T-helper 22 cell (primary cell): ENCODE measurements at regions not wholly inside any gene's neighbourhood (a gene's known extent, or its start where the extent isn't known, plus 50 kb on each side); places are given as distances from the start of the nearest gene placed in this dataset.

Experiments
- DNase-seq: peaks from one replicate; pipeline ENCODE4 v3.0.0-alpha.2; 2020; ENCODE audit warnings: low read depth

DNA sequence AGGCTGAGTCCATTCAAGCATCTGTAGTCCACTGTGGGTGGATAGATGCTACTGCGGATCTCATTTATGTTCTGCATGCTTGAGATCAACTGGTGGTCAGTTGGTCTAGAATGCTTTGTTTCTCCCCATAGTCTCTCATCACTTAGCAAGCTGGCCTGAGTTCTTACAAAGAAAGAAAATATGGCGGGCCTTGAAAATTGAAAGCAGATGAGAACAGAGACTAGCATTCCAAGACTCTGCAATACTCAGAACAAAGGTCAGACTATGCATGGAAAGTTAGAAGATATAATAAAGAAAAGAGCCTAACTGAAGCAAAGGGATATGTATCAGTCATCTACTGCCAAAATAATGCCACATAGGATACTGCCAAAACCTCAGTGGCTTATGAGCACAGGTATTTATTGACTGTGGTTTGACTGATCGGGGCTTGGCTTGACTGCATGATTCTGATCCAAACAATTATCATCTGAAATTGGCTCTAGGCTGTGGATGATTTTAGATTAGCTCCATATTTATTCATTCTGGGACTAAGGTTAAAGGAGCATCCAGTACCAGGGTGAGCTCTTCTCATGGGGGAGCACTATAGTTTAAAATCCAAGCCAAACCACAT, 258.9 kb downstream of the TAF11L14 start:
- DNase-seq: no peak

DNA sequence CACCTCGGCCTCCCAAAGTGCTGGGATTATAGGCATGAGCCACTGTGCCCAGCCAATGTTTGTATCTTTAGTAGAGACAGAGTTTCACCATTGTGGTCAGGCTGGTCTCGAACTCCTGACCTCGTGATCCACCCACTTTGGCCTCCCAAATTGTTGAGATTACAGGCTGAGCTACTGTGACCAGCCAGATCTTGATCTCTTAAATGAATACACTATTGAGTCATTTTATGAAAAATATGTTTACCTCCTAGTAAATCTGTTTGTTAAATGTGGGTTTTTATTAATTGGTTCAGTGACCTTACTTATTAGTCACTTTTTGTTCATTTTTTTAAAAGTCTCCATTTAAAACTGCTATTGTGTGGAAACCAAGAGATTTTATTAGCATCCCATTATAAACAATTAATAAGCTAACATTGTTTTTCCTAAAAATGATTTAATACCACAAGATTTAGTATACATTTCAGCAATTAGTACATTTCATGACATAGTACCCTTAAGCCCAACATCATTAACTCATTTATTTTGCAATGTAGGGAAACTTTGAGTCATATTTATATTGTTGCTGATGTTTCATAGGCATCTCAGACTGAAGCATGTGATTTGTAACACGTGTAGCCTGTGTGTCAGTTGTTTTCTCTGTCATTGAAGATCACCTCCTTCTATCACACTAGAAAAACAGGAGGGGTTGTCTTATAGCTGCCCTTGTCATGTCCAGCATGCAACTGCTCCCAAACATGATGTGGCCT, 261.2 kb downstream of the TAF11L14 start:
- DNase-seq: no peak

DNA sequence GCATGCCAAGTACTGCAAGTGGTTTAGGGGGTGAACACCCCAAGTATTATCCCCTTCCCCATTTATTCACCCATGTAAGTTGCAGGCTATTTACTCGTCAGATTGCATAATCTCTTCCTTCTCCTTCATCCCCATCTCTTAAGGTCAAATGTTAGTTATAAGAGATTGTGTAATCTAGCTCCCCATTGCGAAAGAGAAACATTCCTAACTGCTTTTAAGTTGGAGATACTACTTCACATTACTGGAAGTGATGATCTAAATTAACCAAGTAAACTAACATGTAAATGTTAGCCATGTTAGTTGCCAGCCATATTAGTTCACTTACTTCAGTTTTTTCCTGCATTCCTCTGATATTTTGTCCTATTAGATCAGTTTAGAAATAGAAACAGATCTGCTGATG, 262.3 kb downstream of the TAF11L14 start:
- no peak for DNase-seq

DNA sequence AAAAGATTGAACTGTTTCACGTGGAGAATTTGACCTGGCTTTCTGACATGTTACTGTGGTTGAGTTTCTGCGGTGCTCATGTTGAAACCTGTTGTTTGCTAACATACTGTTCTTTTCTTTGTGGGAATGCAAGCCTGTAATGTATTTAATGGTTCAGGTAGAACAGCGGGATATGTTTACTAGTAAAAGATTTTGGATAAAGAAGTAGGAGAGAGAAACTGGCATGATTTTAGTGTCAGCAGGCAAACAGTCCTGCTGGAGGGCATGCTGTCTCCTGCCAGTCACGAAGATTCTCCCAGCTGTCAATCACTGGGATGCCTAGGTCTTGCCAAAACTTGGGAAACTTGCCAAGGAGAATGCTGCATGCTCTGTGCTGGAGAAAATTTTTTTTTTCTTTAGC, 263.5 kb downstream of the TAF11L14 start:
- DNase-seq: no peak

DNA sequence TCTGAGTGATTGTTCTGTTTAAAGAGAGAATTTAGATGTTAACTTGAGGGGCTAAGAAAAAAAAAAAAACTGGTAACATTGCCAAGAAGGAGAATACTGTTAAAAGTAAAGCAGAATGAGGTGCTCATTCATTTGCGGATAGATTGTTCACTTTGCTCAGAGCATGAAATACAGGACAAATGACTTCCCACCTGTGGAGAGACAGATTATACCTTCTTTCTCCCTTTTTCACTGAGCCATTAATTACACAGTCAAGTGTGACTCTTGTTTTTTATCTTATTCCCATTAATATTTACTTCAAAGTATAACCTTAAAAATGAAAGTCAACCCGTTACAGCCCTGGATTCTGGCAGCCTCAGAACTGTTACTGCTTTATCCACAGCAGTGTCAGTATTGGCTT, 264.5 kb downstream of the TAF11L14 start:
- DNase-seq: no peak

DNA sequence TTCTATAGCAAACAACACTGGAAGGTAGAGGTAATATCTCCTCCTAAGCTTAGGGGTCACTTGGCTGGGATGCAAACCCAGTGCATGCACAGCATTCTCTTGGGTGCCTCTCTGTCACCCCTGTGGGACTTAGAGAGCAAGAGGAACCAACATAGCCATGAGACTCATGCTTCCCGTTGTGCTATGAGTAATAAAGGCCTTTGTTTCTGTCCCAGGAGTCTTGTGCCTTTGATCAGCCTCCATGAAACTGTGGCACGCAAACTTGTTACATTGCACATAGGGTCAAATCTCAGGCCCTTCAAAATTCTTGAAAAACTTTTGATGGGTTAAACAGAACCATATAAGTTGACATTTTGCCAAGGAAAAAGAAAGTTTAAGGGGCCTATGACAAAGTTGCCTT, 272.8 kb downstream of the TAF11L14 start:
- DNase-seq: no peak

DNA sequence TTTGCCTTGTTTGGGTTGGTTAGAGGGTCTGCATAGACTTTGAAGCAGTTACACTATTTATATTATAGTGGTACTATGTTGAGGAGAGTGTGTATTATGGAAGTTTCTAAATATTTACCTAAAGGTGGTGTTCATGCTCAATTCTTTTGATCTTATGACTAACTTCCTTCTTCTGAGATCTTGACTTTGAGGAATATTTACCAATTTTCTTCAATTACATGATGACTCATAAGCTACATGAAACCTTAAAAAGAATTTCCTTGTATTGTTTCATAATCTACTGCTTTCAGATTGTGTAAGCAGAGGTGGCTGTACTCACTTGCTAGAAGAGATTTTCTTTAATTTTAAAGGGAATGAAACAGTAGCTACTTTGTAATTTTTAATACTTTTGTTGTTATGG, 276.1 kb downstream of the TAF11L14 start:
- DNase-seq: no peak

DNA sequence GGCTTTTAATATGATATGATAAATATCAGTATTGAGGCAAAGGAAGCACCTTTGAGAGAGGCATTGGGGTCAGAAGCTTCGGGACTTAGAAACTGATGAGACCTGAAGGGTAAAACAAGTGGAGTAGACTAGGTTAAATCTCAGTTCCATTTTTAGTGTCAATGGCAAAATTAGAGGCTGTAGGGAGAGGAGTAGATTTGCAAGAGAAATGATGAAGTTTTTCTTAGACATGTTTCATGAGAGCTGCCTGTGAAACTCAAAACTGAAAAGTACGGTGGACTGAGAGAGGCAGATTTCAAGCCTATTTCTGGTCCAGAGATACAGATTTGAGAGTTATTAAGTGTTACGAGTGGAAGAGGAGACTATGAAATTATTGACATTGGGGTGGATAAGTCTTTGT, 278.5 kb downstream of the TAF11L14 start:
- DNase-seq: no peak

DNA sequence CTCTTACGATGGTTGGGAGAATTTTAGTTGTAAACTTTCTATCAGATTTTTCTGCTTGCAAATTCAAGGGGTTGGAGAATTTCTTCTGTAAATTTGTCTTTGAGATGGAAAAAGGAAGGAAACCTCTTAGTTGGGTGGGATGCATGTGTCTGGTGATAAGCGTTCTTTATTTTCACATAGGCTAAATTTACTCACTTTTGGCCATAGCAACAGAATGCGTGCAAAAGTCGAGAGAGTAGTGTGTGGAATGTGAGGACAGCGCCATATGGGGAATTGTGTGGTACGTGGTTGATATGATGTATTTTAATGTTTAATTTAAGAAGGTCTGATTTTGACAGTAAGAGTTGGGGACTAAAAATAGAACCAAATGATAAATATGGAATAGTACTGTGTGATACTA, 282.2 kb downstream of the TAF11L14 start:
- DNase-seq: no peak

DNA sequence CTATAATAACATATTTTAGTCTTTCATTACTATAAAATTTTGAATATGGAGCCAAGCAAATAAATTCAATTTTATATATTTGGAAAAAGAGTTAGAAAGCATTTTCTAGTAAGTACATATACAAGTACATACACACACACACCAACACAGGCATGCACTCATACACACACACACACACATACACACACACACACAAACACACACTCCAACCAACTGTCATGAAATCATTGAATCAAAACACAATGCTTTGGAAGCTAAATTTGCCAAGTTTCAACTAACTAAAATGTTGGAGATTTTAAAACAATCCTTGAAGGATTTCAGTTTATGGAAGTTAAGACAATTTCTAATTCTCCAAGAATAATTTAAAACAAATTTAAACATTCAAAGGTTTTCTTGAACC, 283.2 kb downstream of the TAF11L14 start:
- no peak for DNase-seq

DNA sequence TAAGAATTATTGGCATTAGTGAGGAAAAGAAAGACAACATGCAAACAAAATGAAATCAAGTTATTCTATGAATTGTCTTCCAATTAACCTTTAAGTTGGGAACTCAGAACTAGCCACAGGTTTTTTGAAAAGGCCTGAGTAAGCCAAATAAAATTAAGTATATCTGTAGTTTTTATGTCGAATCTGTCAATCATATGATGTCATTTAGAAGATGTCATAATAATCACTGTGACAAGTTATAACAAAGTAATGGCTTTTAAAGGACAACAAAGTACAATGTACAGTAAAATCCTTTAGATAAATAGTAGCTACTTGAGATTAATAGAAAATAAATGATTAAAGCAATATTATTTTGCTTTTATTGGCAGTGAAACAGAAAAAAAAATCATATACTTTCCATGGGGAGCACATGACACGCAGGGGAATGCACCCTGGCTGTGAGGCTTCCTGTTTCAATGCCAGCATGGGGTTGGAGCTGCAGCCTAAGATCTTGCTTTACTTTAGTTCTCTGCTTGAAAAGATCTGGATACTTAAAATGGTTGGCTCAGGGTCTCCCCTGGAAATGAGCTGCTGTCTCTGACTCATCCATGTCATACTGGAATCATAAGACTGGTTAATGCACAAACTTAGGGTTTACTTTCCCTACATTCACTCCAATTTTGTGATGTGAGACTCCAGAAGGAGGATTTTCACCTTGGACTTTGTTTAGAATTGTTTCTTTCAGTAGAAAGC, 284.3 kb downstream of the TAF11L14 start:
- DNase-seq: no peak

DNA sequence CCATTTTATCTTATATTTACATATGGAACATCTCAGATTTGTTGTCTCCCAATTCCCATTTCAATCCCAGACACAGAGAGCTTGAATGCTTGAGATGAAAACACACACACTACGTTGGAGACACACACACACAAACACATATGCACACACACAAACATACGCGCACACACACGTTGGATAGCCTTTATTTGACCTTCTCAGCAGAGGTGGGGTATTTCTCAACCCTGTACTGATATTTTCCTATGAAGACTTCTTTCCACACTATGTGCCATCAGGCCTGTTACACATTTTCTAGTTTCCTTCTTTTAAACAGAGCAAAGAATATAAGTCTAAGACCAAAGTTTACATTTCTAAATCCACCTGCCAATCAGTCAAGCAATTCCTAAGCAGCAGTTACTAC, 291.0 kb downstream of the TAF11L14 start:
- no peak for DNase-seq

DNA sequence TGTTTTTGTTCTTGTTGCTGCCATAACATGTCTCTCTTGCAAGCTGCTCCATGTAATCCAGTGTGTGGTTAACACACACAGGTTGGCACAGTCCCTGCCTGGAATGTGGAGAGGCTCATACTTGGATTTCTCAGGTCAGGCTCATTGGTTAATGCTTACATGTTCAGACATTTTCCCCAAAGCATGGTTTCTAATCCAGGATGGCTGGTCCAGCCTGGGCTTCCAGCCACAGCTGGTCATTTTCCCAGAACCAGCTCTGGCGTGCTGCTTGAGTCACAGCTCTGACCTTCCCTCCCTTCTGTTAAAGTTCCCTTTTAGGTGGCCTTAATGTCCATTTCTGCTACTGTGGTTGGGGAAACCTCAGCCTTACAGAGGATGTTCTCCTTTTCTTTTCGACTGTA, 294.3 kb downstream of the TAF11L14 start:
- no peak for DNase-seq

DNA sequence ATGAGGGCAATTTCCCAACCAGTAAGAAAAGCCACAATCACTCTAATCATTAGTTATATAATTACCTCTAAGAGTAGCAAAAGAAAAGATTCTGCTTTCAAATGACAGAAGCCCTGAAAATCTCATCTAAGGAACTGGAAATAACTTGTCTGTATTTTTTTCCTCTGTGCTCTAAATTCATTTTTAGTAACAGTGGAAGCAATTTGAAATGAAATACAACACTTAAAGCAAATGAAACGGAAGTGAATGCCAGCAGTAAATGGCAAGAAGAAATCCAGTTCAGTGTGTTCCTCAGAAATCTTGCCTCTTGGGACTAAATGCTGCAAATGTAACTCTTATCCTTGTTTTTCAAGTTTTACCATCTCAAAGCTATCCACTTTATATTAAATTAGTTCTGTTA, 294.9 kb downstream of the TAF11L14 start:
- no peak for DNase-seq

DNA sequence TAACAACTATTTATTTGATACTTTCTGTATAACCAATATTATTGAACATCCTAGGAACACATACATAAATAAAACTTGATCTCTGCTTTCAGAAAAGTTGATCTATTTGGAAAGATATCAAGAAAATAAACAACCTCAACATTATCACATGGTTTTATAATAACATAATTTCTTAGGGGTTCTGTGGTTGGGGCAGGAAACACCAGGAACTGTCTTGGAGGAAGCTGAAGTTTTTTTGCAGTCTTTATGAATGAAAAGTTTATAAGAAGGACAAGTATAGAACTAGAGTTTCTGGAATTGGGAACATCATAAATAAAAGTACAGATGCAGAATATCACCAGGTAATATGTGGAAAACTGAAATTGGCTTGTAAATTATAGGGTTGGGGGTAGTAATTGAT, 296.1 kb downstream of the TAF11L14 start:
- DNase-seq: no peak

DNA sequence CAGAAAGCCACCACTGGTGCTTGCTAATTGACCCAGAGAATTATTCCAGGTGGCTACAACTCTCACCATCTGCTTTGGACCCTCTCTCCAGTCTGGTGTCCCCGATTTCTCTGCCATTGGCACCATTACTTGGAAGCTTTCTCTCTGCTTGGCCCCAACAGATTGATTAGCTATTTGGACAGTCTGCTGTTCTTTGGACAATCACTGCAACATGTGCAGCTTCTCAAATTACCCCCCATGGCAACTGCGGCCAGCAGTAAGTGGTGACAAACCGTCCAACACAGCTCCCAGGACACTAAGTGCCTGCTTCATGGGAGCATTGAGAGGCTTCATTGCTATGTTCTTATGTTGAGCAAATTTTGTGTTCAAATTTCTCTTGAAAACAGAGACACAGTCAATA, 309.8 kb downstream of the TAF11L14 start:
- no peak for DNase-seq

DNA sequence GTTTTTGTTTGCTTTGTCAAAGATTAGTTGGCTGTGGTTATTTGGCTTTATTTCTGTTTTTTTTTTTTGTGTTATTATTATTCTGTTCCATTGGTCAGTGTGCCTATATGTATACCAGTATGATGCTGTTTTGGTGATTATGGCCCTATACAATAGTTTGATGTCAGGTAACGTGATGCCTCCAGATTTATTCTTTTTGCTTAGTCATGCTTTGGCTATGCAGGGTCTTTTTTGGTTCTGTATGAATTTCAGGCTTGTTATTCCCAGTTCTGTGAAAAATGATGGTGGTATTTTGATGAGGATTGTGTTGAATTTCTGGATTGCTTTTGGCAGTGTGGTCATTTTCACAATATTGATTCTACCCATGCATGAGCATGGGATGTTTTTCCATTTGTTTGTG, 312.8 kb downstream of the TAF11L14 start:
- DNase-seq: no peak

DNA sequence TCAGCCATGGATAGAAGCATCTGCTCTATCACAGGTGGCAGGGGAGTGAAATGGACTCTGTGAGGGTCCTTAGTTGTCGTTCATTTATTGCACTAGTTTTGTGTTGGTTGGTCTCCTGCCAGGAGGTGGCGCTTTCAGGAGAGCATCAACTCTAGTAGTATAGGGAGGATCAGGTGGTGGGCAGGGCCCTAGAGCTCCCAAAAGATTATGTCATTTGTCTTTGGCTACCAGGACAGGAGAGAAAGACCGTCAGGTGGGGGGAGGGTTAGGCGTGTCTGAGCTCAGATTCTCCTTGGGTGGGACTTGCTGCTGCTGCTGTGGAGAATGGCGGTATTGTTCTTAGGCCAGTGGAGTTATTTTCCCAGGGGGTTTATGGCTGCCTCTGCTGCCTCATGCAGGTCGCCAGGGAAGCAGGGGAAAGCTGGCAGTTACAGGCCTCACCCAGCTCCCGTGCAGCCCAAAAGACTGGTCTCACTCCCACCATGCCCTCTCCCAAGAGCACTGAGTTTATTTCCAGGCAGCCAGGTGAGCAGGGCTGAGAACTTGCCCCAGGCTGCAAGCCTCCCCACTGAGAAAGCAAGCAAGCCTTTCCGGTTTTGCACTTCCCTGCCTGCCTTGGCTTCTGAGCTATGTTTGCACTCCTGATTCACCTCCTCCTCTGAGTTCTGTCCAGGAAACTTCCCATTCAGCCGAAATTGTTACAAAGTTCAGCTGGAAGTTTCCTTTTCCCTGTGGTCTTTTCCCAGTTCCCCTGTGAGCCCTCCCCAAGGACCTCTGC, 317.3 kb downstream of the TAF11L14 start:
- no peak for DNase-seq

DNA sequence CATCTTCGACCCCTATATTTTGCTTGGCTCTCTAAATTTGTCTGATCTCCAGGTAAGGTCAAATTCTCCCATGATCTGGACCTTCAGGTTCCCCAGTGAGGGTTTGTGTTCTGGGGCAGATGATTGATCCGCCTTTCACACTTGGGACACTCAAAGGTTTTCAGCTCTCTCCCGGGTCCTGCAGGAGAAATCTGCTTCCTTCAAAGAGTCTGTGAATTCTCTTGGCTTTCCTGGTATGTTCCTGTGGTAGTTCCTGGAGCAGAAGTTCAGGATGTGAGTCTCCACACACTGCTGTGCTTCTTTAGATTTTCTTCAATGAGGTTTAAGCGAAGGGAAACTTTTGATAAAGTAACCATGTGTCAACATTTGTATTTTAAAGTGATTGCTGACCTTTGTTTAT, 318.0 kb downstream of the TAF11L14 start:
- no peak for DNase-seq

DNA sequence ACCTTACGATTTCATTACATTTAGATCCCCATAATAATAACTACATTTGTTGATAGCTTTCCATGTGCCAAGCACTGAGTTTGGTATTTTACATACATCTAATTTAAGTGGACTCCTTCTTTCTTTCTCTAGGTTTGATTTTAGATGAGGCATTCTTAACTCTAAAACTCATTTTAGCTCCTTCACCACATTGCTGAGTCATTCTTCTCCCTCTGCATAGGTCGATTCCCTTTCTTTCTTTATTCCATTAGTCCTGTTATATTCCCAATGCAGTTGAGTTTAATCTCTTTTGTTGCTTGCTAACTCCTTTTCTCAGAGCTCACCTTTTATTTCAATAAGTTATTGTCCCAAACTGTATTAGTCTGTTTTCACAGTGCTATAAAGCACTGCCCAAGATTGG, 329.8 kb downstream of the TAF11L14 start:
- DNase-seq: no peak

DNA sequence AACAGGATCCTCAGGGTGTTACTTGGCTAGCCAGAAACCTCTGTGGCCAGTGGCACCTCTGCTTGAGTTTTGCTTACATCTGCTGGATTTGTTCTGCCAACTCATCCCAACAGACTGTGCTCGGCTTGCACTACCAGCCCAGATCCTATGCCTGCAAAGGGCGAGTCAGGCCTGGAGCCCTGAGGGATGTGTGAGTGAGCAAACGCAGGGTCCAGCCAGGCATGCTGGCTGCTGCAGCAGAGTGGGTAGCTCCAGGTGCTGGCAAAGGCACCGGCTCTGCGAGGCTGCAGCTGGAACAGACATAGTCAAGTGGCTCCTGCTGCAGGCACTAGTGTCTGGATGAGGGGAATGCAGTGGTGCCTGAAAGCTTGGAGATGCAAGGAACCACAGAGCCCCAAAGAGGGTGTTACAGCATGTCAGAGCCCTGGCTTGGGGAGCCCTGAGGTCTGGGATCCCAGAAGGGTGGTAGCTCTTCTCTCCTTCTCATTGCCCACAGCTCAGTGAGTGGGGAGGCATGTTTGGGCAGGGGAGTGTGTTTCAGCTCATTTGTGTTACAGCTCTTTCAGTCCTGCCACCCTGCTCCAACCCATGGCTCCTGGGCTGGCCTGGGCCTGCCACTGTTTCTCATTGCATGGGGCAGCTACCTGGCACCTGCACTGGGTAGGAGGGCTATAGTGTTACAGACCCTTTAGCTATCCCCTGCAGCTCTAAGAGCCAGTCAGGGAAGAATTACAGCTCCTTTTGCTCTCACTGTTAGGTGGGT, 332.6 kb downstream of the TAF11L14 start:
- DNase-seq: no peak

DNA sequence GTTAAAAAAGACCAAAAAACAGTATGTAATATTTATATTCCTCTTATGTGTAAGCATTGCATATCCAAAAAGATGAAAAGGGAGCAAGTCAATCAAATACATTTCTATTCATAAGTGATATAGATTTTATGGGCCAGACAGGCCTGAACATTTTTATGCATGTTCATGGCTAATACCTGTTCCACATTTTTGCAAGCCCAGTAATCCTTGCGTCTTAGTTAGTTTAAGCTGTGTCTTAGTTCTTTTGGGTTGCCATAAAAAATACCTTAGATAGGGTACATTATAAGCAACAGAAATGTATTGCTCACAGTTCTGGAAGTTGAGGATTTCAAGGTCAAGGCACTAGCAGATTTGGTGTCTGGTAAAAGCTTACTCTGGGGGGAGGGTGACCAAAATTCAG, 342.1 kb downstream of the TAF11L14 start:
- no peak for DNase-seq
